ENCODE measurements at regions not wholly inside any gene's neighbourhood (a gene's known extent, or its start where the extent isn't known, plus 50 kb on each side); places are given as distances from the start of the nearest gene placed in this dataset.

GRCh38 chr7:80386686-80387085 is 125.2 kb downstream of the GNAT3 start:
- no peak for TF ChIP-seq CTCF (IDR thresholded peaks at IDR 0.05; ENCODE audit: low read depth, low read length)
- Histone ChIP-seq H3K36me3 (no peaks in the 10 kb centered on the region), H3K9me3 (ENCODE audit: severe bottlenecking) (no peaks in the 10 kb centered on the region), H3K27ac (no peak overlapping the region), H3K4me3 (ENCODE audit: low read depth, low read length) (no peak overlapping the region), H3K27me3 (ENCODE audit: insufficient read depth, low read depth, severe bottlenecking) (no peaks in the 10 kb centered on the region)
- no peak for DNase-seq

DNA sequence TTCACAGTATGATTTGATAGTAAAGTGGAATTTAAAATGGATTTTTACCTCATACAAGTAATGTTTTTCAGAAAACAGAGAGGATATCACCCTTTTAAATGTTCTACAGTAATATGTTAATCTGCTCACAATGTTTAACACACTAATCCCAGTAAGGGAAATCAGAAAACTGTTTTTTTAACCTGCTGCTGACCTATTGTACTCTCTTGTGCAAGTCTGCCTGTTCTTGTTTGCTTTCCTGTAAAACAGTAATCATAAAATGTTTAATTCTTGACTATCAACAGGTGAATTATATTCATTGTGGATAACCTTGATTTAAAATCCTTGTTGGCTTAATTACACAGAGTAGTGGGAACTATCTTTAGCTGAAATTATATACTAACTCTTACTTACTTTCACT is 126.4 kb downstream of the GNAT3 start:
- no peaks in the 10 kb centered on the region for H3K27me3 ChIP-seq (ENCODE audit: insufficient read depth, low read depth, severe bottlenecking)
- H3K36me3 ChIP-seq, result no peaks in the 10 kb centered on the region
- no peak overlapping the region for H3K27ac ChIP-seq
- H3K4me3 ChIP-seq (ENCODE audit: low read depth, low read length), result no peak overlapping the region
- H3K9me3 ChIP-seq (ENCODE audit: severe bottlenecking), result no peaks in the 10 kb centered on the region
- DNase-seq, result no peak
- TF ChIP-seq CTCF (IDR thresholded peaks at IDR 0.05; ENCODE audit: low read depth, low read length), result no peak

DNA sequence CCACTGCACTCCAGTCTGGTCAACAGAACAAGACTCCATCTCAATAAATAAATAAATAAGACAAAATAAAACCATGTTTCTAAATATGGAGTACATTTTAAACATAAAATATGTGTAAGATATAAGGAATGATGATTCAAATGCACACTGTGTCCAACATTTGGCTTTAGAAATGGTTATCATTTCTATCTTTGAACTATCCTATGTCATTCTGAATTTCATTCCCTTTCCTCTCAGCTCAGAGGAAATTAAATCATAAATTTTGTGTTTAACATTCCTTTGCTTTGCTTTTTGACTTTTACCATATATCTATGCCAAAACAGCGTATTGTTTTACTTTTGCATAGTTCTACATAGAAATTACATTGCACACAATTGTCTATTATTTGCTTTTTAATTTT is 130.9 kb downstream of the GNAT3 start:
- Histone ChIP-seq H3K4me3 (ENCODE audit: low read depth, low read length) (no peak overlapping the region), H3K36me3 (no peaks in the 10 kb centered on the region), H3K27me3 (ENCODE audit: insufficient read depth, low read depth, severe bottlenecking) (no peaks in the 10 kb centered on the region), H3K9me3 (ENCODE audit: severe bottlenecking) (peaks cover 3% of the 10 kb centered on the region), H3K27ac (no peak overlapping the region)
- no peak for DNase-seq
- no peak for TF ChIP-seq CTCF (IDR thresholded peaks at IDR 0.05; ENCODE audit: low read depth, low read length)

- Histone ChIP-seq H3K36me3 (no peaks in the 10 kb centered on the region), H3K27ac (no peak overlapping the region), H3K4me3 (ENCODE audit: low read depth, low read length) (no peak overlapping the region), H3K9me3 (ENCODE audit: severe bottlenecking) (peaks cover 3% of the 10 kb centered on the region), H3K27me3 (ENCODE audit: insufficient read depth, low read depth, severe bottlenecking) (no peaks in the 10 kb centered on the region)
- no peak for DNase-seq
- no peak for TF ChIP-seq CTCF (IDR thresholded peaks at IDR 0.05; ENCODE audit: low read depth, low read length)
These were observed 132.6 kb downstream of the GNAT3 start for GRCh38 chr7:80379034-80379982.

DNA sequence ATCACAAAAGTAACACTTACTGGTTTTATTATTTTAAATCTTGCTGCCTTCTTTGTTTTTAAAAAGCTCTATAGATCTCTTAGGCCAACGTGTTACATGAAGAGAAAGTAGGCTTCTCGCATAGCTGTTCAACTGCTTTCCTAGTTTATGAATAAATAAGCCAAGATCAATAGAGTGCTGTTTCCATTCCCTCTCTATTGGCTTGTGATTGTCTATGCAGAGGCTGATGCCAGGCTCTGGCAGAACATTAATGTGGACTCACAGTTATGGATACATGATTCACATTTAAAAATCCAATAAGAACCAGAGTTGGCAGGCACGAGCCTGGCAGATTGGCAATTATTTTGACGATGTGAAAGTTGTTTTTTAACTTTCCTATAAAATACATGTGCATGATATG is 137.5 kb downstream of the GNAT3 start:
- Histone ChIP-seq H3K27ac (no peak overlapping the region), H3K9me3 (ENCODE audit: severe bottlenecking) (peaks cover 3% of the 10 kb centered on the region), H3K4me3 (ENCODE audit: low read depth, low read length) (no peak overlapping the region), H3K36me3 (no peaks in the 10 kb centered on the region), H3K27me3 (ENCODE audit: insufficient read depth, low read depth, severe bottlenecking) (no peaks in the 10 kb centered on the region)
- DNase-seq, result no peak
- TF ChIP-seq CTCF (IDR thresholded peaks at IDR 0.05; ENCODE audit: low read depth, low read length), result no peak

Data from WERI-Rb-1 (cell line).